Activated naive CD4-positive, alpha-beta T cell treated with anti-CD3 and anti-CD28 coated beads for 36 hours (primary cell): ENCODE measurements at regions not wholly inside any gene's neighbourhood (a gene's known extent, or its start where the extent isn't known, plus 50 kb on each side); places are given as distances from the start of the nearest gene placed in this dataset.

Source experiments
- CTCF ChIA-PET: fragments of 350-600 bp; sonication (Branson Sonifier 250); formaldehyde crosslinking; loops from one replicate; lab custom pipeline; 2021; ENCODE audit warnings: antibody characterized with exemption; lab: Charles Lee
- DNase-seq: peaks from one replicate; pipeline ENCODE4 v3.0.0-alpha.2; 2020
- H3K27ac Mint-ChIP-seq: one replicate; pipeline ENCODE4 v1.8.0; 2021; ENCODE audit warnings: mild to moderate bottlenecking, mixed read lengths
- H3K27me3 Mint-ChIP-seq: one replicate; pipeline ENCODE4 v1.8.0; 2021; ENCODE audit warnings: low read depth, mixed read lengths
- H3K36me3 Mint-ChIP-seq: one replicate; pipeline ENCODE4 v1.8.0; 2021; ENCODE audit warnings: low read depth, mixed read lengths
- H3K4me1 Mint-ChIP-seq: one replicate; pipeline ENCODE4 v1.8.0; 2021; ENCODE audit warnings: low read depth, mixed read lengths
- H3K4me3 Mint-ChIP-seq: one replicate; pipeline ENCODE4 v1.8.0; 2021; ENCODE audit warnings: mild to moderate bottlenecking, moderate library complexity, mixed read lengths
- H3K9me3 Mint-ChIP-seq: one replicate; pipeline ENCODE4 v1.8.0; 2021; ENCODE audit warnings: mixed read lengths
- intact Hi-C: fragments of 100-400 bp; cut with micrococcal nuclease; formaldehyde crosslinking; loops from one replicate; pipeline ENCODE4 v1.15.1; 2023

DNA sequence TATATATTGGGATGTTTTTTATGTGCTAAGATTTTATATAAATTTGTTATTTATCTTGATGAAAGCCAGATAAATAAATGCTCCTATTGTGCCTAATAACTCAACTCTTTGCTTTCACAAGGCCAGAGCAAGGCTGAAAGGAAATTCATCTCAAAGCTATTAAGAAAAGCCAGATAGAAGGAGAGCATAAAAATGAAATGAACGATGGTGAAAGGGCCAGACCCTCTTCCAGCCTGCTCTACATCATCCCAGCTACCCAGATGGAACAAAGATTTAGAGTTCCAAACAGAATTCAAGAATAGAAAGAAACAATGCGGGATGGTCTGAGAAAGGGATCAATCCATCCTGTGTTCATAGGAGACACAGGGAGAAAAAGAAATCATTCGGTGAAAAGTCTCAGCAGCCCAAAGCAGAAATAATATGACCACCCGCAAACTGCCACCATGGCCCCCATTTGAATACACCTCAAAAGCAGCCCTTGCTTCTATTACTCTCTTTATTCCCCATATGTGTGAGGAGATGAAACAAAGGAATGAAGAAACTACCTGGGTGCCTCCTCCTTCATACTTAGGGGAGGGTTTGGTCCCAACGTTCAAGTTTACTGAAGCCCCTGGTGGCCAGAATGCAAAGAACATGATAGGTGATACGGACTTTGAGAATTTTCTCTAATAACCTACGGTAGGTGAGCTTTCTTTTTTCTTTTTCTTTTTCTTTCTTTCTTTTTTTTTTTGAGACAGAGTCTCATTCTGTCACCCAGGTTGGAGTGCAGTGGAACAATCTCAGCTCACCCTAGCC is 110.1 kb upstream of the FBXO11 start:
- no peak for DNase-seq
- peaks cover 4% of the 10 kb centered on the region for H3K27me3 Mint-ChIP-seq
- no peak overlapping the region for H3K4me3 Mint-ChIP-seq
- H3K9me3 Mint-ChIP-seq: no peaks in the 10 kb centered on the region
- no peaks in the 10 kb centered on the region for H3K36me3 Mint-ChIP-seq
- no peak overlapping the region for H3K27ac Mint-ChIP-seq
- intact Hi-C loops: no loop called here
- H3K4me1 Mint-ChIP-seq: no peaks in the 10 kb centered on the region
- CTCF ChIA-PET: interaction anchor here (0.6 to 1.4 kb wide), 4 partner anchors 10 to 183 kb away, joined by 3 to 4 read pairs (median 3); partner anchors contain the start of gene FBXO11

DNA sequence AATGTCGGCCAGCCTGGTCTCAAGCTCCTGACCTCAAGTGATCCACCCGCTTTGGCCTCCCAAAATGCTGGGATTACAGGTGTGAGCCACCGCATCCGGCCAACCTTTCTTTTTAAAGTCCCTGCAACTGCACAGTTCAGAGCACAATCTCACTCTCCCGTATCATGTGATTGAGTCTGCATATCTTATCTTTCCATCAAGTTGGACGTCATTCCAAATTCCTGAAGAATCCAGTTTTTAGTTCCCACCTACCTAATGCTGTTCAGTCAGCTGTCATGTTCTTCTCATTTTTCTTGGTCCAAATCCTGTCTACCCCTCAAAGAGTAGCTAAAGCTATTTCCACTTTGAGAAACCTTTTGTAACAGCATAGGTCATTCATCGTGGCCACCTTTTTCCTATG is 110.8 kb upstream of the FBXO11 start:
- Mint-ChIP-seq H3K9me3 (no peaks in the 10 kb centered on the region), H3K27ac (no peak overlapping the region), H3K27me3 (peaks cover 8% of the 10 kb centered on the region), H3K36me3 (no peaks in the 10 kb centered on the region), H3K4me1 (no peaks in the 10 kb centered on the region), H3K4me3 (no peak overlapping the region)
- intact Hi-C loops: no loop called here
- DNase-seq: no peak
- CTCF ChIA-PET: interaction anchor here (0.6 to 1.4 kb wide), 3 partner anchors 9 to 183 kb away, joined by 3 to 4 read pairs (median 3); partner anchors contain the start of gene FBXO11

DNA sequence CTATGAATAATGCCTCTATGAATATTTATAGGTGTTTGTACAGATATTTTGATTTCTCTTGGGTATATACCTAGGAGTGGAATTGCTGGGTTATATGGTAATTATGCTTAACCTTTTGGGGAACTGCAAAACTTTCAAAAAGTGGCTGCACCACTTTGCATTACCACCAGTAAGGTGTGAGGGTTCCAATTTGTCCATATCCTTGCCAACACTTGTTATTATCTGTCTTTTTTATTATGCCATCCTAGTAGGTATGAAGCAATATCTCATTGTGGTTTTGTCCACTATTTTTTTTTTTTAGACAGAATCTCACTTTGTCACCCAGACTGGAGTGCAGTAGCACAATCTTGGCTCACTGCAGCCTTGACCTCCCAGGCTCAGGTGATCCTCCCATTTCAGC is 112.2 kb upstream of the FBXO11 start:
- Mint-ChIP-seq H3K9me3 (no peaks in the 10 kb centered on the region), H3K4me1 (no peaks in the 10 kb centered on the region), H3K27me3 (peaks cover 8% of the 10 kb centered on the region), H3K36me3 (no peaks in the 10 kb centered on the region), H3K27ac (no peak overlapping the region), H3K4me3 (no peak overlapping the region)
- intact Hi-C loops: no loop called here
- no peak for DNase-seq
- CTCF ChIA-PET: no interaction called here

GRCh38 chr2:48026865-48027264 is 120.6 kb upstream of the FBXO11 start:
- CTCF ChIA-PET: interaction anchor here (1.3 kb wide), 1 partner anchor 10 kb away, joined by 3 read pairs; no protein-coding TSS in a partner anchor
- Mint-ChIP-seq H3K9me3 (peaks cover 2% of the 10 kb centered on the region), H3K4me1 (no peaks in the 10 kb centered on the region), H3K27me3 (no peaks in the 10 kb centered on the region), H3K27ac (no peak overlapping the region), H3K36me3 (no peaks in the 10 kb centered on the region), H3K4me3 (no peak overlapping the region)
- no peak for DNase-seq
- intact Hi-C loops: no loop called here

DNA sequence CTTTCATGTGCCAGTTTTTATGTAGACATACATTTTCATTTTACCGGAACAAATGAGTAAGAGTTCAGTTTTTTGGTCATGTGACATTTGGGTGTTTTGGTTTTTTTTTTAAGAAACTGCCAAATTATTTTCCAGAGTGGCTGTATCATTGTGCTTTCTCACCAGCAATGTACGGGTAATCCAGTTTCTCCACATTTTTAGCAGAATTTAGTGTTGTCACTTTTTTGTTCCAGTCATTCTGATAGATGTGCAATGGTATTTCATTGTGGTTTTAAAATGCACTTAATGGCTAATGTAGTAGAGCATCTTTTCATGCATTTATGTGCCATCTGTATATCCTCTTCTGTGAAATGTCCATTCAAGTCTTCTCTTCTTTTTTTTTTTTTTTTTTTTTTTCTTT is 126.5 kb upstream of the FBXO11 start:
- peaks cover 16% of the 10 kb centered on the region for H3K4me1 Mint-ChIP-seq
- H3K9me3 Mint-ChIP-seq: peaks cover 5% of the 10 kb centered on the region
- no peak overlapping the region for H3K27ac Mint-ChIP-seq
- CTCF ChIA-PET: no interaction called here
- H3K4me3 Mint-ChIP-seq: no peak overlapping the region
- no peak for DNase-seq
- intact Hi-C loops: no loop called here
- H3K27me3 Mint-ChIP-seq: no peaks in the 10 kb centered on the region
- no peaks in the 10 kb centered on the region for H3K36me3 Mint-ChIP-seq

DNA sequence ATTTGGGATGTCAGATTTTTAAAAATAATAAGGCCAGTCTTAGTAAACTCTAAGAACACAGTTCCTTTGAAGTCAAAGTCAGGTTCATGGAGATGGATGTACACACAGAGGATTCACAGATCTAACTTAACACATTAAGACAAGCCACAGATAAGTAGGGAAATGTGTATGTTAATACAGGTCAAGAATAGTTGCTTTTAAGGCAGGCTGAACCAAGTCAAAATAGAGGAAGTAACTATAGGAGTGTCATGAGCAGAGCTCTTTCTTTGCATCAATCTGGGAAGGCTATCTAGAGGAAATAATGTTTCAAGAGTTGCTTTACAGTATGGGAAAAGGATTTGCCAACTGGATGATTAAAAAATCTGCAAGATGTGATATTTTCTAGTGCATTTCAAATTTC is 128.0 kb upstream of the FBXO11 start:
- no peak for DNase-seq
- Mint-ChIP-seq H3K36me3 (no peaks in the 10 kb centered on the region), H3K4me1 (peaks cover 16% of the 10 kb centered on the region), H3K9me3 (peaks cover 5% of the 10 kb centered on the region), H3K27ac (no peak overlapping the region), H3K4me3 (no peak overlapping the region), H3K27me3 (no peaks in the 10 kb centered on the region)
- CTCF ChIA-PET: no interaction called here
- intact Hi-C loops: no loop called here

GRCh38 chr2:48036312-48036711 is 130.0 kb upstream of the FBXO11 start:
- intact Hi-C loops: no loop called here
- Mint-ChIP-seq H3K4me1 (peaks cover 16% of the 10 kb centered on the region), H3K9me3 (peaks cover 11% of the 10 kb centered on the region), H3K4me3 (no peak overlapping the region), H3K27me3 (no peaks in the 10 kb centered on the region), H3K36me3 (no peaks in the 10 kb centered on the region), H3K27ac (no peak overlapping the region)
- CTCF ChIA-PET: no interaction called here
- no peak for DNase-seq

GRCh38 chr2:48039209-48039990 is 133.1 kb upstream of the FBXO11 start:
- no peak overlapping the region for H3K27ac Mint-ChIP-seq
- H3K4me1 Mint-ChIP-seq: peaks cover 4% of the 10 kb centered on the region
- no peak for DNase-seq
- H3K27me3 Mint-ChIP-seq: no peaks in the 10 kb centered on the region
- no peaks in the 10 kb centered on the region for H3K36me3 Mint-ChIP-seq
- H3K9me3 Mint-ChIP-seq: peaks cover 11% of the 10 kb centered on the region
- H3K4me3 Mint-ChIP-seq: no peak overlapping the region
- CTCF ChIA-PET: no interaction called here
- intact Hi-C loops: no loop called here

DNA sequence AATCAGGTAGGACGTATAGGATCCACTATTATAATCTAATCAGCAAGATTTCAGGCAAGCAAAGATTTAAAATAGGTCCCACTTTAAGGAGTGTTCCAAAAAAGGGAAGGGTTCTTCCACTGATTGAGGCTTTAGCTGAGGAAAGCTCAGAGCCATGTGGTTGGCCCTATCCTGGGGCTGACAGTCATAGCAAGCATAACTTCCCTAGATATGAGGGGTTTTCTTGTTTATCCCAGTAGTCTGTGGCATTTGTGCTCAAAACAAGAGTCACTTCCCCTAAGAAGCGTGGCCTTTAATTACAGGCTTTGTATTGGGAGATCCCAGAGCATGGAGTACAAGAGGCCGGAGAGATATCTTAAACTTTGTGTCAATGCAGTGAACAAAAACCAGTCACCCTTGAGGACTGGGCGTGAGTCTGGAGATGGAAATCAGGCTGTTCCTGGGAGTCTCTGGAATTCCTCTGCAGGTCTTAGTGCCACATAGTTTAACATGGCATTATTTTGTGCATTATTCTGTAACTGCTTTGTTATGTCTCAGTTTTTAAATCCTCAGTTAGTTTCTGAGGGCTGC is 136.9 kb upstream of the FBXO11 start:
- H3K27ac Mint-ChIP-seq: no peak overlapping the region
- H3K4me3 Mint-ChIP-seq: no peak overlapping the region
- CTCF ChIA-PET: interaction anchor here (0.8 kb wide), 1 partner anchor 184 kb away, joined by 3 read pairs; no protein-coding TSS in a partner anchor
- peaks cover 7% of the 10 kb centered on the region for H3K9me3 Mint-ChIP-seq
- H3K4me1 Mint-ChIP-seq: no peaks in the 10 kb centered on the region
- no peaks in the 10 kb centered on the region for H3K36me3 Mint-ChIP-seq
- DNase-seq: no peak
- intact Hi-C loops: no loop called here
- H3K27me3 Mint-ChIP-seq: no peaks in the 10 kb centered on the region

DNA sequence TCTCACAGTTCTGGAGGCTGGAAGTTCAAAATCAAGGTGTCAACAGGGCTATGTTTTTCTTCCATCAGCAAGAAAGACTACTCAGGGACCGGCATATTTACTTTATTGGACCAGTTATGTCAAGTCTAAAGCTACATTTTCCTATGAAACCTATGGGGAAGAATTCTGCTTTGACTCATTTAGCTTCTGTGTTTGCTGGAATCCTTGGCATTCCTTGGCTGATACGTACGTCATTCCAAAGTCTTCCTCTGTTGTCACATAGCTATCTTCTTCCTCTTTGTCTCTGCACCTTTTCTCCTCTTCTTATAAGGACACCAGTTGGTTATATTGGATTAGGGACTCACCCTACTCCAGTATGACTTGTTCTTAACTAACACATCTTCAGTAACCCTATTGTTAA is 137.4 kb upstream of the FBXO11 start:
- Mint-ChIP-seq H3K36me3 (no peaks in the 10 kb centered on the region), H3K27ac (no peak overlapping the region), H3K27me3 (no peaks in the 10 kb centered on the region), H3K4me1 (no peaks in the 10 kb centered on the region), H3K9me3 (peaks cover 7% of the 10 kb centered on the region), H3K4me3 (no peak overlapping the region)
- CTCF ChIA-PET: interaction anchor here (0.8 kb wide), 1 partner anchor 184 kb away, joined by 3 read pairs; no protein-coding TSS in a partner anchor
- DNase-seq: no peak
- intact Hi-C loops: no loop called here

GRCh38 chr2:48045613-48046012 is 139.3 kb upstream of the FBXO11 start:
- Mint-ChIP-seq H3K36me3 (no peaks in the 10 kb centered on the region), H3K27me3 (no peaks in the 10 kb centered on the region), H3K27ac (no peak overlapping the region), H3K4me1 (no peaks in the 10 kb centered on the region), H3K9me3 (no peaks in the 10 kb centered on the region), H3K4me3 (no peak overlapping the region)
- intact Hi-C loops: no loop called here
- no peak for DNase-seq
- CTCF ChIA-PET: no interaction called here

DNA sequence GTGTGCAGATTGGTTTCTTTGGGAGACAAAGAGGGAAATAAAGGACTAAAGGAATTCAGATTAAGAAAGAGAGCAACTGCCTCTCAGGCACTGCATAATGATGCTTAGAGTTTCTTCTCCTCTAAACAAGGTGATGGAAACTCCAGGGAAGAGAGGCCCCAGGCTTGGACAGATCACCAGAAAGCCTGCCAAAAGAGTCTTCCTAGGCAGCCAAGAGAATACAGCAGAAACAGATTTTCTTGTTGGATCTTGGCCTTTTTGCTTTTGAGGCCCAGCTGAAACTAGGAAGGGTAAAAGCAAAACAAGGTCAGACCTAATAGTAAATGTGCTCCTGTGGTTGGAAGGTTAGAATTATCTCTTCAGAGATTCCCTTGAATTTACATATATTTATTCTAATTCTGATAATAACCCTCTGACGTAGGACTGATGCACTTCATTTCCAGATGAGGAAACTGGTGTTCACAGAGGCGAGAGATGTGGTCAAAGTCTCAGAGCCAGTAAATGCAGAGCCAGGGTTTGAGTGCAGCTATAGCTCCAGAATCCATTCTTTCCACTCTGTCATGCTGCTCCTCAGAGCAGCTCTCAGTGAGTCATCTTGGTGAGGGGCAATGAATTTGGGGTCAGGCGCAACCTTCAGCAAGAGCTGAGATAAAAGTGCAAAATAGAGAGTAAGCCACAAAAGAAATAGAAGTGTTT is 142.3 kb upstream of the FBXO11 start:
- CTCF ChIA-PET: no interaction called here
- intact Hi-C loops: no loop called here
- peaks cover 2% of the 10 kb centered on the region for H3K9me3 Mint-ChIP-seq
- no peak for DNase-seq
- no peak overlapping the region for H3K4me3 Mint-ChIP-seq
- no peaks in the 10 kb centered on the region for H3K4me1 Mint-ChIP-seq
- no peak overlapping the region for H3K27ac Mint-ChIP-seq
- peaks cover 3% of the 10 kb centered on the region for H3K27me3 Mint-ChIP-seq
- no peaks in the 10 kb centered on the region for H3K36me3 Mint-ChIP-seq
